Skeletal muscle tissue (tissue), 3 donors: ENCODE measurements at regions not wholly inside any gene's neighbourhood (a gene's known extent, or its start where the extent isn't known, plus 50 kb on each side); places are given as distances from the start of the nearest gene placed in this dataset.

Experiments used
- H3K27ac ChIP-seq: one replicate; pipeline ENCODE4 v1.7.0; 2013; ENCODE audit warnings: mild to moderate bottlenecking, low read depth, low read length, inconsistent platforms
- H3K27me3 ChIP-seq, 3 donors: one replicate each; pipeline ENCODE4 v1.7.0; 2013; ENCODE audit warnings: low read length in 3 of 3; ENCODE audit not compliant: control insufficient read depth in 3 of 3, insufficient read depth in 3 of 3
- H3K36me3 ChIP-seq, 3 donors: one replicate each; pipeline ENCODE4 v1.7.0; 2013; ENCODE audit warnings: low read length in 3 of 3; ENCODE audit not compliant: control insufficient read depth in 3 of 3, insufficient read depth in 3 of 3
- H3K4me1 ChIP-seq, 3 donors: one replicate each; pipeline ENCODE4 v1.7.0; 2013; ENCODE audit warnings: low read length in 3 of 3, mild to moderate bottlenecking in 3 of 3; ENCODE audit not compliant: control insufficient read depth in 3 of 3, insufficient read depth in 3 of 3
- H3K4me3 ChIP-seq, 3 donors: one replicate each; pipeline ENCODE4 v1.7.0; 2013; ENCODE audit warnings: low read length in 3 of 3
- H3K9ac ChIP-seq, 3 donors: one replicate each; pipeline ENCODE4 v1.7.0; 2013; ENCODE audit warnings: low read length in 3 of 3, mild to moderate bottlenecking in 3 of 3, moderate library complexity in 2 of 3, low read depth in 1 of 3
- H3K9me3 ChIP-seq, 3 donors: one replicate each; pipeline ENCODE4 v1.7.0; 2013; ENCODE audit warnings: low read length in 3 of 3; ENCODE audit not compliant: control insufficient read depth in 3 of 3
- donor health status: Osteomylitis.

GRCh38 chr5:63596254-63596653, 366.0 kb downstream of the HTR1A start:
- Histone ChIP-seq H3K36me3 (no peaks in the 10 kb centered on the region), H3K9me3 (no peaks in the 10 kb centered on the region), H3K27me3 (no peaks in the 10 kb centered on the region), H3K9ac (no peak overlapping the region), H3K27ac (no peak overlapping the region), H3K4me3 (no peak overlapping the region), H3K4me1 (no peaks in the 10 kb centered on the region)

GRCh38 chr5:63573380-63573779, 388.9 kb downstream of the HTR1A start:
- peaks cover 0 to 3% (median 0%) of the 10 kb centered on the region in 3 donors for H3K27me3 ChIP-seq
- H3K27ac ChIP-seq: no peak overlapping the region
- peaks cover 0 to 8% (median 0%) of the 10 kb centered on the region in 3 donors for H3K9me3 ChIP-seq
- H3K36me3 ChIP-seq: no peaks in the 10 kb centered on the region
- H3K4me3 ChIP-seq: no peak overlapping the region
- no peak overlapping the region for H3K9ac ChIP-seq
- H3K4me1 ChIP-seq: no peaks in the 10 kb centered on the region

- H3K36me3 ChIP-seq: no peaks in the 10 kb centered on the region
- H3K4me1 ChIP-seq: no peaks in the 10 kb centered on the region
- H3K4me3 ChIP-seq: no peak overlapping the region
- H3K27ac ChIP-seq: no peak overlapping the region
- H3K9me3 ChIP-seq: peaks cover 0 to 8% (median 0%) of the 10 kb centered on the region in 3 donors
- no peak overlapping the region for H3K9ac ChIP-seq
- peaks cover 0 to 3% (median 0%) of the 10 kb centered on the region in 3 donors for H3K27me3 ChIP-seq
Measured at GRCh38 chr5:63572740-63573139, 389.5 kb downstream of the HTR1A start.

DNA sequence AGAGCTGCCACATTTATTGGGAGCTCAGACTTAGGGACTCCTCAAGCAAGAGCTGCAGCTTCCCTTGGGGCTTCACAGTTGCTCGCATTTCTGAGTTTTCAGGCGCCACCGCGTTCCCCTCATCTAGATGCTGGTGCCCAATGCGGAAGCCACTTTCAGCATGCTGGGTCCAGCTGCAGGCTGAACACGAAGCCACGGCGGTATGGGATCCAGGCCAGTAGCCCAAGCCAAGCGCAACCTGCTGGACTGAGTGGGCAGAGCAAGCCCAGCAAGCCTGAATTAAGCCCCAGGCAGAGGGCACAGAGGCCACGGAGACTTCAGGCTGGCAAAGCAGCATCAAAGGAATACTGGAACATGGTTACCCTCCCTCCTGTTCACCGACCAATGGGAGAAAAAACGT, 391.5 kb downstream of the HTR1A start:
- H3K9ac ChIP-seq: no peak overlapping the region
- H3K9me3 ChIP-seq: peaks cover 0 to 11% (median 0%) of the 10 kb centered on the region in 3 donors
- no peak overlapping the region for H3K27ac ChIP-seq
- no peaks in the 10 kb centered on the region for H3K4me1 ChIP-seq
- no peaks in the 10 kb centered on the region for H3K36me3 ChIP-seq
- peaks cover 0 to 3% (median 0%) of the 10 kb centered on the region in 3 donors for H3K27me3 ChIP-seq
- H3K4me3 ChIP-seq: no peak overlapping the region

- no peak overlapping the region for H3K27ac ChIP-seq
- no peak overlapping the region for H3K9ac ChIP-seq
- no peaks in the 10 kb centered on the region for H3K4me1 ChIP-seq
- no peak overlapping the region for H3K4me3 ChIP-seq
- no peaks in the 10 kb centered on the region for H3K36me3 ChIP-seq
- H3K27me3 ChIP-seq: no peaks in the 10 kb centered on the region
- peaks cover 0 to 7% (median 4%) of the 10 kb centered on the region in 3 donors for H3K9me3 ChIP-seq
Measured at GRCh38 chr5:63564789-63565188, 397.5 kb downstream of the HTR1A start.

DNA sequence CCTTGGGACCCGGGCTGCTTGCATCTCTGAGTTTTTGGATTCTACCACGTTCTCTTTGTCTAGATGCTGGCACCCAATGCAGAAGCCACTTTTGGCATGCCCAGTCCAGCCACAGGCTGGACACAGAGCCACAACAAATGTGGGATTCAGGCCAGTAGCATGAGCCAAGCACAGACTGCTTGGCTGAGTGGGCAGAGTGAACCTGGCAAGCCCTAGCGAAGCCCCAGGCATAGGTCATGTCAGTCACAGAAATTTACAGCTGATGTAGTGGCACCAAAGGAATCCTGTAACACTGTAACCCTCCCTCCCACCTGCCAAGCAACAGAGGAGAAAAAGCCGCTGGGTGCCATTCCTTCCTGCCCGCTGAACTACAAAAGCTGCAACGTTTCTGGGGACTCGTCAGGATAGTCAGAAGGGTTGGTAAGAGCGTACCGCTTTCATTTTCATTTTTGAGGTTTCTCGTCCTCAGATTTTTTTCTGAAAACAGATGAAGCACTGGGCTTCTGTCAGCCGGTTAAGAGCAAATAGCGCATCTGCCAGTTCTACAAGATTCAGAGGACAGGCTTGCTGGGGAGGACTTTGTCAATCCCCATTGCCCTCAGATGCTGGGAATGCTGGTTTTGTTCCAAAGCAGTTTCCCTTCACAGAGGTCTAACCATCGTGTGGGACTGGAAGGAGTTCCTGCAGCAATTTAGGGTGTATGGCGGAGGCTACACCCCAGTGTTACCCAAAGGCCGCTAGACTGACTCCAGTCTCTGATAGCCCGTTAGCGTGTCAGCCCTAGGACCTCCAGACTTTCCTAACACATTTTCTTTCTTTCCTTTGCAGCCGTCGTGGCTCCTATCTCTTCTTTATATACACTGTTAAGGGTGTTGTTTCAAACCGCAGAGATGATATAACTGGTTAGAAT, 399.0 kb downstream of the HTR1A start:
- Histone ChIP-seq H3K36me3 (no peaks in the 10 kb centered on the region), H3K9ac (no peak overlapping the region), H3K9me3 (peaks cover 0 to 7% (median 4%) of the 10 kb centered on the region in 3 donors), H3K27ac (no peak overlapping the region), H3K4me3 (no peak overlapping the region), H3K4me1 (no peaks in the 10 kb centered on the region), H3K27me3 (no peaks in the 10 kb centered on the region)

DNA sequence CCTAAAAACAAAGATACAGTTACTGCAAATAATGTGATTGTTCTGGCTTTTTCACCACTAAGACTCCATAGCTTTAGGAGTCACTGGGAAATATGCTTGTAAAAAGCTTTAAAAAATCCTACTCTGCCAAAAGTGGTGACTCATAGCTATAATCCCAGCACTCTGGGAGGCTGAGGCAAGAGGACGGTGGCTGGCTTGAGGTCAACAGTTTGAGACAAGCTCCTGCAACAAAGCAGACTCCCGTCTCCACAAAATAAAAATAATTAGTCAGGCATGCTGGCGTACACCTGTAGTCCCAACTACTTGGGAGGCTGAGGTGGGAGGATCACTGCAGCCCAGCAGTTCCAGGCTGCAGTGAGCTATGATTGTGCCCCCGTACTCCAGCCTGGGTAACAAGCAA, 406.4 kb downstream of the HTR1A start:
- H3K27ac ChIP-seq: no peak overlapping the region
- no peaks in the 10 kb centered on the region for H3K27me3 ChIP-seq
- H3K36me3 ChIP-seq: no peaks in the 10 kb centered on the region
- H3K4me1 ChIP-seq: no peaks in the 10 kb centered on the region
- no peaks in the 10 kb centered on the region for H3K9me3 ChIP-seq
- H3K4me3 ChIP-seq: no peak overlapping the region
- no peak overlapping the region for H3K9ac ChIP-seq

- no peak overlapping the region for H3K4me3 ChIP-seq
- H3K36me3 ChIP-seq: no peaks in the 10 kb centered on the region
- no peaks in the 10 kb centered on the region for H3K27me3 ChIP-seq
- H3K27ac ChIP-seq: no peak overlapping the region
- H3K9me3 ChIP-seq: no peaks in the 10 kb centered on the region
- H3K4me1 ChIP-seq: no peaks in the 10 kb centered on the region
- H3K9ac ChIP-seq: no peak overlapping the region
Measured at GRCh38 chr5:63554191-63554590, 408.1 kb downstream of the HTR1A start.

DNA sequence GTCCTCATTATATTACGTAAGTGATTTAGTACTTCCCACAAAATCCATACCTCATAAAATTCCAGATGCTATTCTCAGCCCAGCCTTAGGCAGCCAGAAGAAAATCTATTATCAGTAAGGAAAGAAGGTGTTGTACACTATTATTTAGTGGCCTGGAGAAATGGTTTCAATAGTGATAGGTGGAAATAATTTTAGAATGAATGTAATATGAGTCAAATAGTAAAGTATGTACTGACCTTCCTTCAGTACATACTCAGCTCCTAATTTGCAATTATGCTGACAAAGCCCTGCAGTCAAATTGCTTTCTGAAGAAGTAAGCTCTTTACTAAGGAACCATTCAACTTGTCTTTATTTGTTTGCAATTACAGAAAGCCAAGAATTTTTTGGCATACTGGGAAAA, 409.2 kb downstream of the HTR1A start:
- H3K9me3 ChIP-seq: no peaks in the 10 kb centered on the region
- no peaks in the 10 kb centered on the region for H3K27me3 ChIP-seq
- no peak overlapping the region for H3K4me3 ChIP-seq
- H3K36me3 ChIP-seq: no peaks in the 10 kb centered on the region
- no peak overlapping the region for H3K9ac ChIP-seq
- no peaks in the 10 kb centered on the region for H3K4me1 ChIP-seq
- H3K27ac ChIP-seq: no peak overlapping the region

DNA sequence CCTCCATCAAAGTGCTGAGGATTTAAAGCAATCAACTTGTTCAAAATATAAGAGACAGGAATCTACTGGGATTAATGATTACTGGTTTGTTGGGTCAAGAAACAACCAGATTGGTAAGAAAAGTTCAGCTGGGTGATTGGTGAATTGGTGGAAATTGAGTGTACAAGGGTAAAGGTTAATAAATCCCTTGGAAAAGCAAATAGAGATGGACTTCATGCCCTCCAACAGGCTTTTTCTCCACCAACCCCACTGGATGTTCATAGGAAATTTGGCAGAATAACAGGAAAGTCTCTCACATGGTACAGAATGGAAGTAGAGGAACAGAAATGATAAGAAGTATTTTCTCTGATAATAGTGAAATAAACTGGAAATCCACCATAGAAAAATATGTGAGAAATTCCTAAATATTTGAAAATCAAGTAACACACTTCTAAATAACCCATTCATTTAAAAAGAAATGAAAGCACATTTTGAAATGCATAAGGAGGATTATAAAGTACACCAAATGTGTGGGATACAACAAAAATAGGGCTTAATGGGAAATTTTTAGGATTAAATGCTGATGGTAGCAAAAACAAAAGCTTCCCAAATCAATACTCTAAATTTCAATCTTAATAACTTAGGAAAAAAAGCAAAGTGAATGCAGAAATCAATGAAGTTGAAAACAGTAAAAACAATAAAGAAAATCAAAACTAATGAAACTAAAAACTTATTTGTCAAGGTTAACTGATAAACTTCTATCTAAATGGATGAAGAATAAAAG, 426.2 kb downstream of the HTR1A start:
- Histone ChIP-seq H3K9me3 (no peaks in the 10 kb centered on the region), H3K4me1 (no peaks in the 10 kb centered on the region), H3K9ac (no peak overlapping the region), H3K4me3 (no peak overlapping the region), H3K27ac (no peak overlapping the region), H3K27me3 (no peaks in the 10 kb centered on the region), H3K36me3 (no peaks in the 10 kb centered on the region)
